Breast epithelium (tissue), 4 donors: ENCODE measurements at regions not wholly inside any gene's neighbourhood (a gene's known extent, or its start where the extent isn't known, plus 50 kb on each side); places are given as distances from the start of the nearest gene placed in this dataset.

ENCODE experiments used
- DNase-seq, 2 donors: peaks; one replicate each; pipeline ENCODE4 v3.0.0-alpha.2; 2019; ENCODE audit warnings: low spot score in 2 of 2
- H3K27ac ChIP-seq, 2 donors: fragments of 200-600 bp; sonication (generic) in 1 of 2; one replicate each; pipeline ENCODE4 v1.5.1; 2016 to 2019; ENCODE audit warnings: mild to moderate bottlenecking in 1 of 2
- H3K27me3 ChIP-seq, 2 donors: fragments of 200-600 bp; sonication (generic) in 1 of 2; one replicate each; pipeline versions ENCODE4 v1.5.1 to v1.6.0; 2017 to 2019; ENCODE audit warnings: control low read depth in 1 of 2, mild to moderate bottlenecking in 1 of 2
- H3K36me3 ChIP-seq: fragments of 200-600 bp; one replicate; pipeline ENCODE4 v1.5.1; 2019
- H3K4me1 ChIP-seq, 2 donors: fragments of 200-600 bp; sonication (generic); one replicate each; pipeline ENCODE4 v1.5.1; 2016 to 2019; ENCODE audit warnings: control low read depth in 1 of 2
- H3K4me3 ChIP-seq, 3 donors: fragments of 200-600 bp; sonication (generic); 1 replicate in 2 of 3; 2 replicates in 1 of 3; pipeline ENCODE4 v1.5.1; 2016 to 2019; ENCODE audit warnings: mild to moderate bottlenecking in 3 of 3, moderate library complexity in 2 of 3
- H3K9me3 ChIP-seq, 2 donors: fragments of 200-600 bp; sonication (generic) in 1 of 2; one replicate each; pipeline ENCODE4 v1.5.1; 2016 to 2019; ENCODE audit warnings: control low read depth in 1 of 2
- POLR2A ChIP-seq: fragments of 450-650 bp; IDR thresholded peaks from one replicate; pipeline ENCODE4 v1.6.1; 2016; ENCODE audit warnings: antibody characterized with exemption, mild to moderate bottlenecking, moderate library complexity
- POLR2AphosphoS5 ChIP-seq, 3 donors: sonication (generic); formaldehyde crosslinking; IDR thresholded peaks; one replicate each; pipeline ENCODE4 v1.6.1; 2017; ENCODE audit warnings: antibody characterized with exemption in 3 of 3
- intact Hi-C: fragments of 100-400 bp; cut with DNase I; formaldehyde crosslinking; loops from one replicate; pipeline ENCODE4 v1.15.1; 2023; ENCODE audit warnings: low total_unique reads
- TF ChIP-seq, protein P1 (sequence below), 3 donors: fragments of 450-650 bp; IDR thresholded peaks; one replicate each; pipeline ENCODE4 v1.5.1; 2016 to 2017; ENCODE audit warnings: antibody characterized with exemption in 3 of 3, mild to moderate bottlenecking in 3 of 3, moderate library complexity in 3 of 3

DNA sequence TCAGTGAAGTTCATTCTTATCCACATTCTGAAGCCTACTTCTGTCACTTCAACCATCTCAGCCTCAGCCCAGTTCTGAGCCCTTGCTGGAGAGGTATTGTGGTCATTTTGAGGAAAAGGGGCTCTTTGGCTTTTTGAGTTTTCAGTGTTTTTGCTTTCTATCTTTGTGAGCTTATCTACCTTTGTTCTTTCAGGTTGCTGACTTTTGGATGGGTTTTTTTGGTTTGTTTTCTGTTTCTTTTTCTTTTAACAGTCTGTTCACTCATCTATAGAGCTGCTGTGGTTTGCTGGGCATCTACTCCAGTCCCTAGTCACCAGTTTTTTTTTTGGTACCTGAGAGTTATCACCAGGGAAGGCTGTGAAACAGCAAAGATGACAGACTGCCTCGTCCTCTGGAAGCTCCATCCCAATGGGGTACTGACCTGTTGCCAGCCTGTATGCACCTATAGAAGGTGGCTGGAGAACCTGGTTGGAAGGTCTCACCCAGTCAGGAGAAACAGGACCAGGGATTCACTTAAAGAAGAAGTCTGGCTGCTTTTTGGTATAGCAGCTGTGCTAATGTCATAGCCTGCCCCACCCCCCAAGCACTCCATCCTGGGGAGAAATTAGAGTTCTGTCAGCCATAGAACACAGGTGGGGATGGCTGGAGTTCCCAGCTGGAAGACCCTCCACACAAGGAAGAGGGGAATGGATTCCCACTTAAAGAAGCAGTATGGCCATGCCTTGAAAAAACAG lies 138.6 kb upstream of the TSLP start:
- intact Hi-C loops: no loop called here

DNA sequence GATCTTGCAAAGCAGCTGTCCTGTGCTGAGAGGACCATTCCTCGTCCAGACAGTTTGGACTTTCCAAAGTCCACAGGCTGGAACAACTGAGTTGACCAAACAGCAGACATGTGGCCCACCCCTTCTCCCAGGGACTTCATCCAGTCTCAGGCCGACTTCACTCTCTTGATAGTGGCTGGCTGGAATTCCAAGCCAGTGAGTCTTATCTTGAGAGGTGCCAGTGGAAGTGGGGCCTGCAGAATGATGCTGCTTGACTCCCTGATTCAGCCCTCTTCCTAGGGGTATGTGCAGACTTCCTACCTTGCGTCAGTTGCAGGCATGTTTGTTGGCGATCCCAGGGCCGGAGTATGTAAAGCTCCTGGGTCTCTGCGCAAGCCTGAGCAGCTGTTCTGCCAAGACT lies 131.4 kb upstream of the TSLP start:
- Histone ChIP-seq H3K9me3 (no peaks in the 10 kb centered on the region), H3K27ac (no peak overlapping the region), H3K4me1 (no peaks in the 10 kb centered on the region), H3K36me3 (no peaks in the 10 kb centered on the region), H3K27me3 (no peaks in the 10 kb centered on the region), H3K4me3 (no peak overlapping the region)
- no peak for DNase-seq
- TF ChIP-seq POLR2A: no peak
- TF ChIP-seq, protein P1, sequence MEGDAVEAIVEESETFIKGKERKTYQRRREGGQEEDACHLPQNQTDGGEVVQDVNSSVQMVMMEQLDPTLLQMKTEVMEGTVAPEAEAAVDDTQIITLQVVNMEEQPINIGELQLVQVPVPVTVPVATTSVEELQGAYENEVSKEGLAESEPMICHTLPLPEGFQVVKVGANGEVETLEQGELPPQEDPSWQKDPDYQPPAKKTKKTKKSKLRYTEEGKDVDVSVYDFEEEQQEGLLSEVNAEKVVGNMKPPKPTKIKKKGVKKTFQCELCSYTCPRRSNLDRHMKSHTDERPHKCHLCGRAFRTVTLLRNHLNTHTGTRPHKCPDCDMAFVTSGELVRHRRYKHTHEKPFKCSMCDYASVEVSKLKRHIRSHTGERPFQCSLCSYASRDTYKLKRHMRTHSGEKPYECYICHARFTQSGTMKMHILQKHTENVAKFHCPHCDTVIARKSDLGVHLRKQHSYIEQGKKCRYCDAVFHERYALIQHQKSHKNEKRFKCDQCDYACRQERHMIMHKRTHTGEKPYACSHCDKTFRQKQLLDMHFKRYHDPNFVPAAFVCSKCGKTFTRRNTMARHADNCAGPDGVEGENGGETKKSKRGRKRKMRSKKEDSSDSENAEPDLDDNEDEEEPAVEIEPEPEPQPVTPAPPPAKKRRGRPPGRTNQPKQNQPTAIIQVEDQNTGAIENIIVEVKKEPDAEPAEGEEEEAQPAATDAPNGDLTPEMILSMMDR (IDR thresholded peaks at IDR 0.05): no peak
- no peak for TF ChIP-seq POLR2AphosphoS5 (IDR thresholded peaks at IDR 0.05)
- intact Hi-C loops: no loop called here

More for the DNA sequence above, 138.6 kb upstream of the TSLP start:
- Histone ChIP-seq H3K9me3 (no peaks in the 10 kb centered on the region), H3K4me3 (no peak overlapping the region), H3K36me3 (no peaks in the 10 kb centered on the region), H3K4me1 (no peaks in the 10 kb centered on the region), H3K27ac (no peak overlapping the region), H3K27me3 (no peaks in the 10 kb centered on the region)
- TF ChIP-seq, protein P1 (IDR thresholded peaks at IDR 0.05): no peak
- TF ChIP-seq POLR2AphosphoS5 (IDR thresholded peaks at IDR 0.05) (no peak), POLR2A (no peak)
- no peak for DNase-seq

DNA sequence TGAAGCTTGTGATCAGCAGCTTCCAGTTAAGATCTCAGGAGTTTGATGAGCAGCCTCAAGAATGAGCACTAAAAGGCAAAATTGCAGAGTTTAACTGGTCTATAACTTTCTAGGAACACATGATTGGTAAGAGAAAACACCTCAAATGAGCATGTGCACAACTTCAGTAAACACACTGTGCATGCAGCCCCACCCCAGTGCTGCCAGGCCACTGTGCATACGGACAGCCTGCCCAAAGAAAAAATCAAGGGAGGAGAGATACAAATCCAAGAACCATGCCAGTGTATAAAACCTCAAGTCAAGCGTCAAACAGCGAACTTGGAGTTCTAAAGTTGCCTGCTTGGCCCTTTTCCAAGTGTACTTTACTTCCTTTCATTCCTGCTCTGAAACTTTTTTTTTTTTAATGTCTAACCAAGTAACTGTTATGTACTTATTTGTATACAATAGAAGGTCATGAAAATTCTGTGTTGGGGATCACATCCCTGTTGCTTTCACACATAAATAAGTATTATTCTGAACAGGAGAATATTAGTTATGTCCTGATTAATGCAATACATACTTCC lies 125.6 kb upstream of the TSLP start:
- TF ChIP-seq POLR2A: no peak
- no peak for TF ChIP-seq POLR2AphosphoS5 (IDR thresholded peaks at IDR 0.05)
- TF ChIP-seq, protein P1 (IDR thresholded peaks at IDR 0.05): no peak
- no peak for DNase-seq
- Histone ChIP-seq H3K4me3 (no peak overlapping the region), H3K36me3 (no peaks in the 10 kb centered on the region), H3K27me3 (no peaks in the 10 kb centered on the region), H3K9me3 (no peaks in the 10 kb centered on the region), H3K27ac (no peak overlapping the region), H3K4me1 (no peaks in the 10 kb centered on the region)
- intact Hi-C loops: no loop called here

DNA sequence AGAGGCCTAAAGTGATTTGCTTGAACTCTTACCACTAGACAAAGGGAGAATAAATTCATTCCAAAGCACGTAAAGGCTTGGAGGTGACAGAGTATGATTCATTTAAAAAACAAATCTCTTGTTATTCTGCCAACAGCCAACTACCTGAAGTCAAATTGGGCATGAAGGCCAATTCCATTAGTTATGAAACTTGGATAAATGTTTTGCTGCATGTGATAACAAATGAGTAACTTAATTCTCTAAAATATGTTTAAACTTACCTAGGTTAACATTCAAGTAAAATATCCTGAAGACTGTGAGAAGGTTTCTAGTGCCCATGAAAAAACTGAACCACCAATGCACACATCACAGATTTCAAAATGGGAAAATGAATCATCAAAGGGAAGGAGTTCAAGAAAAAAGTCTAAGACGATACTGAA lies 120.1 kb upstream of the TSLP start:
- intact Hi-C loops: no loop called here
- TF ChIP-seq POLR2A (no peak), POLR2AphosphoS5 (IDR thresholded peaks at IDR 0.05) (no peak)
- TF ChIP-seq, protein P1 (IDR thresholded peaks at IDR 0.05): no peak
- no peak overlapping the region for H3K4me3 ChIP-seq
- no peak for DNase-seq
- H3K36me3 ChIP-seq: no peaks in the 10 kb centered on the region
- H3K9me3 ChIP-seq: no peaks in the 10 kb centered on the region
- no peaks in the 10 kb centered on the region for H3K27me3 ChIP-seq
- H3K4me1 ChIP-seq: no peaks in the 10 kb centered on the region
- no peak overlapping the region for H3K27ac ChIP-seq

DNA sequence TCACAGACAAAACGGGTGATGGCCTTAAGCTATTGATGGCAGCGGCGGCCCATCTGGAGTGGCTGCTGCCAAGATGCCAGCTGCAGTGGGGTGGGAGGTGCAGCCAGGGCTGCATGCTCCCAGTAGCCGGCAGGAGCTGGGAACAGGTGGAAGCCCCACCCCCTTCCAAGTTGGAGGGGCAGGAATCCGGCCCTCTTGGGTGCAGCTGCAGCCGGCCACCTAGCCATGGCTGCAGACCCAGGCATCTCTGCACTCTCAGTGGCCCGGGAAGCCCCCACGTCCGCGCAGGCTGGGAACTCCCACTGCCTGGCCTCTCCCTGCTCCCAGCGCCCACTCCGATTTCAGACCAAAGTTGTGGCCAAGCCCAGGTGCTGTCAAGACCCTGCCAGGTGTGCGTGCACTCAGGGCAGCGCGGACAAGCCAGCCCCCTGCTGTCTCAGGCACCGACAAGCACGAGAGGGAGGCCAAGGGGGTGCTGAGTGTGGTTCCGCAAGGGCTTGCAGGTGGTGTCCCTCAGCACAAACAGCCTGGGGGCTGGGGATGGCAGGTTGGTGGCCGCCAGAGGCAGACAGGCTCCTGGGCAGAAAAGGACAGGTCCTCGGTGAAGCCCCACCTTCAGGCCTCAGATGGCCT lies 115.1 kb upstream of the TSLP start:
- Histone ChIP-seq H3K36me3 (no peaks in the 10 kb centered on the region), H3K27me3 (no peaks in the 10 kb centered on the region), H3K4me1 (no peaks in the 10 kb centered on the region), H3K27ac (no peak overlapping the region), H3K9me3 (no peaks in the 10 kb centered on the region), H3K4me3 (no peak overlapping the region)
- no peak for TF ChIP-seq POLR2A
- TF ChIP-seq POLR2AphosphoS5 (IDR thresholded peaks at IDR 0.05): no peak
- TF ChIP-seq, protein P1 (IDR thresholded peaks at IDR 0.05): no peak
- intact Hi-C loops: no loop called here
- DNase-seq: no peak
